ENCODE measurements at regions not wholly inside any gene's neighbourhood (a gene's known extent, or its start where the extent isn't known, plus 50 kb on each side); places are given as distances from the start of the nearest gene placed in this dataset.

GRCh38 chr12:126163984-126164383 lies 1098.7 kb downstream of the AACS start:
- TF ChIP-seq GATA2 (IDR thresholded peaks at IDR 0.05; ENCODE audit: low read depth, low read length) = no peak
- TF ChIP-seq GATA3 (IDR thresholded peaks at IDR 0.05; ENCODE audit: low read depth, low read length) = no peak

All from SH-SY5Y (cell line).